ENCODE measurements at regions not wholly inside any gene's neighbourhood (a gene's known extent, or its start where the extent isn't known, plus 50 kb on each side); places are given as distances from the start of the nearest gene placed in this dataset.
"Not testable (repeated sequence)": the region's sequence is repeated elsewhere in the genome, so short reads cannot be mapped to it uniquely, and the experiment has no call there.

- H3K4me1 ChIP-seq (ENCODE audit: control insufficient read depth in 1 of 2, insufficient read depth in 2 of 2, low read depth in 1 of 2, low read length in 1 of 2); H3F3A ChIP-seq (replicated peaks; ENCODE audit: insufficient read depth); H4K20me1 ChIP-seq (ENCODE audit: insufficient read depth); H3K36me3 ChIP-seq (replicated peaks in 1 of 2; ENCODE audit: control insufficient read depth in 1 of 2, insufficient read depth in 2 of 2, low read length in 1 of 2); H3K9me3 ChIP-seq; H3K9ac ChIP-seq; H3K4me3 ChIP-seq (ENCODE audit: low read depth in 2 of 2, low read length in 1 of 2); H2AFZ ChIP-seq (ENCODE audit: low read depth); DNase-seq; POLR2A ChIA-PET; H3K4me2 ChIP-seq; H3K9me2 ChIP-seq; H3K27me3 ChIP-seq (ENCODE audit: insufficient read depth); H3K27ac ChIP-seq (ENCODE audit: low read depth in 2 of 2, low read length in 1 of 2); H3K79me2 ChIP-seq (ENCODE audit: insufficient read depth): not testable (repeated sequence)
- CTCF ChIA-PET = interaction anchor here (1.2 to 1.3 kb wide), 2 partner anchors 17 to 419 kb away, joined by 3 read pairs; no protein-coding TSS in a partner anchor
- 95% methylated on average over 10 of the region's 10 CpGs for WGBS (ENCODE audit: low lambda C conversion rate)
Observed at GRCh38 chr5:142236673-142237290, 88.0 kb downstream of the SPRY4 start.

GRCh38 chr5:142235870-142236672, 88.8 kb downstream of the SPRY4 start:
- no peak overlapping the region for H3K27ac ChIP-seq (ENCODE audit: low read depth in 2 of 2, low read length in 1 of 2)
- H3K4me2 ChIP-seq = no peak overlapping the region
- no peaks in the 10 kb centered on the region for H3F3A ChIP-seq (replicated peaks; ENCODE audit: insufficient read depth)
- WGBS (ENCODE audit: low lambda C conversion rate) = 92% methylated on average over 23 of the region's 24 CpGs
- H3K27me3 ChIP-seq (ENCODE audit: insufficient read depth) = no peaks in the 10 kb centered on the region
- TF ChIP-seq REST (IDR thresholded peaks at IDR 0.05; ENCODE audit: low read depth, low read length) = no peak
- TF ChIP-seq GATA2 (CRISPR knock-in tag; IDR thresholded peaks at IDR 0.05) = no peak
- H3K4me1 ChIP-seq (ENCODE audit: control insufficient read depth in 1 of 2, insufficient read depth in 2 of 2, low read depth in 1 of 2, low read length in 1 of 2) = no peaks in the 10 kb centered on the region; a peak in 1 of 4 replicates
- H4K20me1 ChIP-seq (ENCODE audit: insufficient read depth) = no peaks in the 10 kb centered on the region
- CTCF ChIA-PET = interaction anchor here (0.6 to 1.3 kb wide), 2 partner anchors 17 to 26 kb away, joined by 3 read pairs; no protein-coding TSS in a partner anchor
- H3K36me3 ChIP-seq (replicated peaks in 1 of 2; ENCODE audit: control insufficient read depth in 1 of 2, insufficient read depth in 2 of 2, low read length in 1 of 2) = no peaks in the 10 kb centered on the region
- no peak for DNase-seq
- no peaks in the 10 kb centered on the region for H3K9me3 ChIP-seq
- no peaks in the 10 kb centered on the region for H3K9me2 ChIP-seq
- no peak overlapping the region for H3K4me3 ChIP-seq (ENCODE audit: low read depth in 2 of 2, low read length in 1 of 2)
- H3K9ac ChIP-seq = no peak overlapping the region
- no peak overlapping the region for H2AFZ ChIP-seq (ENCODE audit: low read depth)
- POLR2A ChIA-PET = interaction anchor here (0.5 kb wide), 1 partner anchor 220 kb away, joined by 3 read pairs; no protein-coding TSS in a partner anchor
- no peaks in the 10 kb centered on the region for H3K79me2 ChIP-seq (ENCODE audit: insufficient read depth)

GRCh38 chr5:142235050-142235797, 89.6 kb downstream of the SPRY4 start:
- no peaks in the 10 kb centered on the region for H3K9me3 ChIP-seq
- CTCF ChIA-PET = interaction anchor here (0.6 kb wide), 2 partner anchors 27 to 469 kb away, joined by 3 read pairs; no protein-coding TSS in a partner anchor
- no peaks in the 10 kb centered on the region for H3K36me3 ChIP-seq (replicated peaks in 1 of 2; ENCODE audit: control insufficient read depth in 1 of 2, insufficient read depth in 2 of 2, low read length in 1 of 2)
- 79% methylated on average over 13 of the region's 14 CpGs for WGBS (ENCODE audit: low lambda C conversion rate)
- no peak overlapping the region for H3K4me3 ChIP-seq (ENCODE audit: low read depth in 2 of 2, low read length in 1 of 2)
- no peak overlapping the region for H3K27ac ChIP-seq (ENCODE audit: low read depth in 2 of 2, low read length in 1 of 2)
- no peak overlapping the region for H2AFZ ChIP-seq (ENCODE audit: low read depth)
- H3K9ac ChIP-seq = no peak overlapping the region
- no peaks in the 10 kb centered on the region for H3F3A ChIP-seq (replicated peaks; ENCODE audit: insufficient read depth)
- TF ChIP-seq REST (IDR thresholded peaks at IDR 0.05; ENCODE audit: low read depth, low read length) (no peak), PBX3 (IDR thresholded peaks at IDR 0.05) (no peak), CHD2 (IDR thresholded peaks at IDR 0.05; ENCODE audit: low read length, partially characterized antibody) (no peak), IRF3 (IDR thresholded peaks at IDR 0.05; ENCODE audit: low read depth, low read length) (no peak)
- no peak for DNase-seq
- H3K9me2 ChIP-seq = no peaks in the 10 kb centered on the region
- POLR2A ChIA-PET = interaction anchor here (0.5 kb wide), 1 partner anchor 221 kb away, joined by 3 read pairs; no protein-coding TSS in a partner anchor
- no peaks in the 10 kb centered on the region; a peak in 1 of 4 replicates for H3K4me1 ChIP-seq (ENCODE audit: control insufficient read depth in 1 of 2, insufficient read depth in 2 of 2, low read depth in 1 of 2, low read length in 1 of 2)
- H3K79me2 ChIP-seq (ENCODE audit: insufficient read depth) = no peaks in the 10 kb centered on the region
- no peaks in the 10 kb centered on the region for H4K20me1 ChIP-seq (ENCODE audit: insufficient read depth)
- H3K27me3 ChIP-seq (ENCODE audit: insufficient read depth) = no peaks in the 10 kb centered on the region
- H3K4me2 ChIP-seq = no peak overlapping the region

Data from SK-N-SH (cell line).